Activated T-helper 17 cell treated with anti-CD3 and anti-CD28 coated beads, Interleukin-2, amount 50 U/mL, for 72 hours (primary cell): ENCODE measurements at regions not wholly inside any gene's neighbourhood (a gene's known extent, or its start where the extent isn't known, plus 50 kb on each side); places are given as distances from the start of the nearest gene placed in this dataset.
"Not testable (repeated sequence)": the region's sequence is repeated elsewhere in the genome, so short reads cannot be mapped to it uniquely, and the experiment has no call there.

Source experiments
- ATAC-seq: fragments of 150-1000 bp; cut with Tn5 transposase; replicated peaks from 2 replicates; pipeline ENCODE4 v1.10.0; 2021; ENCODE audit warnings: mild to moderate bottlenecking, moderate library complexity
- H3K27ac Mint-ChIP-seq: one replicate; pipeline ENCODE4 v1.8.0; 2022; ENCODE audit warnings: mixed read lengths
- H3K27me3 Mint-ChIP-seq: one replicate; pipeline ENCODE4 v1.8.0; 2022; ENCODE audit warnings: mixed read lengths
- H3K36me3 Mint-ChIP-seq: one replicate; pipeline ENCODE4 v1.8.0; 2022; ENCODE audit warnings: low read depth, mild to moderate bottlenecking, mixed read lengths
- H3K4me1 Mint-ChIP-seq: one replicate; pipeline ENCODE4 v1.8.0; 2022; ENCODE audit warnings: mixed read lengths
- H3K4me3 Mint-ChIP-seq: one replicate; pipeline ENCODE4 v1.8.0; 2022; ENCODE audit warnings: mild to moderate bottlenecking, mixed read lengths
- H3K9me3 Mint-ChIP-seq: one replicate; pipeline ENCODE4 v1.8.0; 2022; ENCODE audit warnings: mixed read lengths

GRCh38 chr2:192978395-192978794 is 783.7 kb upstream of the TMEFF2 start:
- H3K27me3 Mint-ChIP-seq, result no peaks in the 10 kb centered on the region
- no peak overlapping the region for H3K4me3 Mint-ChIP-seq
- H3K27ac Mint-ChIP-seq, result no peak overlapping the region
- no peak for ATAC-seq
- H3K4me1 Mint-ChIP-seq, result no peaks in the 10 kb centered on the region
- H3K9me3 Mint-ChIP-seq, result no peaks in the 10 kb centered on the region
- H3K36me3 Mint-ChIP-seq, result no peaks in the 10 kb centered on the region

DNA sequence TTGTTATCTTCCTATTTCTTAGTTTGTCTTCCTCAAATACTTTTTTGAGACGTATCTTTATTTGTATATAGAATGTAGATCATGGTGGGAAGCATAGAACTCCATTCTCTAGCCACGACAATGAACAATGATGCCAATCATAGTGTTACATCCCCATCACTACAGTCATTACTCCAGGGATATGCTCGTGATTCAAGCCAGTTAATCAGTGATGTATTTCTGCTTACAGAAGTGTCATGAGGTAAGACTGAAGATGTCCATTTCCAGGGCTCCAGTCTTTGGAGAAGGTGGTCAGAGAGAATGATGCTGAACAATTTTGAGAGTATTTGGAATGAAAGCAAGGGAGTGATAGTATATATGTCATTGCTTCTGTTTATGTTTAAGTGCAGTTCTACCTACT is 777.2 kb upstream of the TMEFF2 start:
- no peak for ATAC-seq
- Mint-ChIP-seq H3K36me3 (no peaks in the 10 kb centered on the region), H3K4me1 (no peaks in the 10 kb centered on the region), H3K4me3 (no peak overlapping the region), H3K9me3 (no peaks in the 10 kb centered on the region), H3K27me3 (no peaks in the 10 kb centered on the region), H3K27ac (no peak overlapping the region)

DNA sequence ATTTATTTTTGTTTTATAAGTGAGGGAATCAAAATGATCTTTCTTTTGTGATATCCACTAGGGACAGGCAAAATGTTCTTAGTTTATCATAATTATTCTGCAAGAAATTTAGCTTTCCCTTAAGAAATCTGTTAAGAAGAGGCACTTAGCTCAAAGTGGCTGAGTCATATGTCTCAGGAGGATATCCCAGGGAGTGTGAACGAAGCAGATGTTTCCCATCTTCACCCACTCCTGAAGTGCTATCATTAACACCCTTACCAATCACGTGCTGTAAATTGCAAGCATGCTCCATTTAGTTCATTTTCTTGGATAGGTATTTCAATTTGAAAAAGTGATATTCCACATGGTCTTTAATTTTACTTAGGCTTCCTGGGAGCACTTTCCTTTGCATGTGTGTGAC is 774.3 kb upstream of the TMEFF2 start:
- no peak overlapping the region for H3K27ac Mint-ChIP-seq
- no peak for ATAC-seq
- H3K36me3 Mint-ChIP-seq, result no peaks in the 10 kb centered on the region
- H3K4me3 Mint-ChIP-seq, result no peak overlapping the region
- H3K4me1 Mint-ChIP-seq, result no peaks in the 10 kb centered on the region
- H3K27me3 Mint-ChIP-seq, result no peaks in the 10 kb centered on the region
- H3K9me3 Mint-ChIP-seq, result no peaks in the 10 kb centered on the region

GRCh38 chr2:192960945-192961344 is 766.2 kb upstream of the TMEFF2 start:
- no peak overlapping the region for H3K27ac Mint-ChIP-seq

GRCh38 chr2:192958615-192959014 is 763.9 kb upstream of the TMEFF2 start:
- not testable (repeated sequence) for H3K36me3 Mint-ChIP-seq, H3K4me1 Mint-ChIP-seq, ATAC-seq, H3K9me3 Mint-ChIP-seq, H3K4me3 Mint-ChIP-seq, H3K27ac Mint-ChIP-seq, H3K27me3 Mint-ChIP-seq

More at GRCh38 chr2:192960945-192961344, 766.2 kb upstream of the TMEFF2 start:
- Mint-ChIP-seq H3K36me3 (no peaks in the 10 kb centered on the region), H3K4me1 (no peaks in the 10 kb centered on the region), H3K9me3 (no peaks in the 10 kb centered on the region), H3K27me3 (no peaks in the 10 kb centered on the region), H3K4me3 (no peak overlapping the region)
- no peak for ATAC-seq

- no peak overlapping the region for H3K27ac Mint-ChIP-seq
- H3K4me3 Mint-ChIP-seq, result no peak overlapping the region
- no peaks in the 10 kb centered on the region for H3K4me1 Mint-ChIP-seq
- no peaks in the 10 kb centered on the region for H3K36me3 Mint-ChIP-seq
- H3K9me3 Mint-ChIP-seq, result no peaks in the 10 kb centered on the region
- no peaks in the 10 kb centered on the region for H3K27me3 Mint-ChIP-seq
- ATAC-seq, result no peak
Measured at GRCh38 chr2:192957425-192957824, 762.7 kb upstream of the TMEFF2 start.

GRCh38 chr2:192953116-192953515 is 758.4 kb upstream of the TMEFF2 start:
- no peak overlapping the region for H3K27ac Mint-ChIP-seq
- no peaks in the 10 kb centered on the region for H3K4me1 Mint-ChIP-seq
- H3K4me3 Mint-ChIP-seq, result no peak overlapping the region
- no peaks in the 10 kb centered on the region for H3K36me3 Mint-ChIP-seq
- no peaks in the 10 kb centered on the region for H3K9me3 Mint-ChIP-seq
- no peak for ATAC-seq
- H3K27me3 Mint-ChIP-seq, result no peaks in the 10 kb centered on the region

DNA sequence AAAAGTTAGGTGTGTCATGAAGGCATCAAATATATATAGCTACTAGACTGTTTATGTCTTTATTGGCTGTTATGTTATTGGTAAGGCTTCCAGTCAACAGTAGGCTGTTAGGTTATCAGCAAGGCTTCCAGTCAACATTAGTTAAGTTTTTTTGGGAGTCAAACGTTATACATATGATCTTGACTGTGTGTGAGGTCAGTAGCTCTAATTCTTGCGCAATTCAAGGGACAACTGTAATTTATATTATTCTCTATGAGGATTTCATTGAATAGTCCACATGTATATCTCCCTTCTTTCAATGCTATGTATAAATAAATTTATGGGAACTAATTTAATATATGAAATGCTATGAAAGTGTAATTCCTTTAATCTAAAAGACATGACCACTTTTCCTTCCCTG is 757.5 kb upstream of the TMEFF2 start:
- Mint-ChIP-seq H3K27me3 (no peaks in the 10 kb centered on the region), H3K9me3 (no peaks in the 10 kb centered on the region), H3K27ac (no peak overlapping the region), H3K36me3 (no peaks in the 10 kb centered on the region), H3K4me3 (no peak overlapping the region), H3K4me1 (no peaks in the 10 kb centered on the region)
- ATAC-seq, result no peak

GRCh38 chr2:192948316-192948715 is 753.6 kb upstream of the TMEFF2 start:
- no peak for ATAC-seq
- H3K9me3 Mint-ChIP-seq, result no peaks in the 10 kb centered on the region
- no peaks in the 10 kb centered on the region for H3K4me1 Mint-ChIP-seq
- no peak overlapping the region for H3K27ac Mint-ChIP-seq
- no peaks in the 10 kb centered on the region for H3K36me3 Mint-ChIP-seq
- no peaks in the 10 kb centered on the region for H3K27me3 Mint-ChIP-seq
- no peak overlapping the region for H3K4me3 Mint-ChIP-seq

DNA sequence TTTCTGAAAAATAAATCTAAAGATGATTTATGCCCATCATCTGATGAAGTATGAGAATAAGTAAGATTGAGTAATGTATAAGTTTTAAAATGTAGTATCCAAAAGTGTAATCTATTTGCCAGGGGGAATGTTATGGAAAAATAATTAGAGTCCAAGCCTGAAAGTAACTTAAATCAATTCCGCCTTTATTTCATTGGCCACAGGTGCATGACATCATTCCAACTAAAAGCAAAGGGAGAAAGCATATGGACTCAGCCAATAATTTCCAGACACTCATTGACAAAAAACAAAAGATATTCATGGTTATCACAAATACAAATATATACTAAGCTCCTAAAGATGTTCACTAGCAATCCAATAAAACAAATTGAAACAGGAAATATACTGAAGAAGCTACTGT is 752.6 kb upstream of the TMEFF2 start:
- no peak for ATAC-seq
- Mint-ChIP-seq H3K4me1 (no peaks in the 10 kb centered on the region), H3K9me3 (no peaks in the 10 kb centered on the region), H3K27me3 (no peaks in the 10 kb centered on the region), H3K36me3 (no peaks in the 10 kb centered on the region), H3K4me3 (no peak overlapping the region), H3K27ac (no peak overlapping the region)

DNA sequence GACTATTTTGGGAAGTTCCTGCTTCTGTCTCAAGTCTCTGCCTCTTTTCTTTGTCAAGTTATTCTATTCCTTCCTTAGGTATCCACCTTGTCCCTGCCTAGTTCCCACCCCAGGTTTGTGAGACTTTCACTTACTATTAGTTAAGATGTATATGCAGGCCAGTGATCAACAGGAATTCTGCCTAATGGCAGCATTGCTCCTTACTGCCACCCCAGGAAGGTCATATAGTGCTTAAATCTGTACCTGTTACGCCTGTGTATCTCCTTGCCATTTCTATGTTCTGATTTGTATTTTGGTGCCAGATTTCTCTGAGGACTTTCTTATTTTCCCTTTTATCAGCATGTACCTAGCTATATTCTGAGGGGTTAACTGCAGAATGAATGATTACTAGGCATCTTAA is 746.0 kb upstream of the TMEFF2 start:
- no peak overlapping the region for H3K4me3 Mint-ChIP-seq
- no peaks in the 10 kb centered on the region for H3K36me3 Mint-ChIP-seq
- no peaks in the 10 kb centered on the region for H3K4me1 Mint-ChIP-seq
- H3K27ac Mint-ChIP-seq, result no peak overlapping the region
- no peaks in the 10 kb centered on the region for H3K27me3 Mint-ChIP-seq
- H3K9me3 Mint-ChIP-seq, result peaks cover 3% of the 10 kb centered on the region
- no peak for ATAC-seq

- Mint-ChIP-seq H3K27me3 (no peaks in the 10 kb centered on the region), H3K36me3 (no peaks in the 10 kb centered on the region), H3K4me1 (no peaks in the 10 kb centered on the region), H3K9me3 (peaks cover 10% of the 10 kb centered on the region), H3K4me3 (no peak overlapping the region), H3K27ac (no peak overlapping the region)
- no peak for ATAC-seq
Measured at GRCh38 chr2:192932376-192932775, 737.6 kb upstream of the TMEFF2 start.

DNA sequence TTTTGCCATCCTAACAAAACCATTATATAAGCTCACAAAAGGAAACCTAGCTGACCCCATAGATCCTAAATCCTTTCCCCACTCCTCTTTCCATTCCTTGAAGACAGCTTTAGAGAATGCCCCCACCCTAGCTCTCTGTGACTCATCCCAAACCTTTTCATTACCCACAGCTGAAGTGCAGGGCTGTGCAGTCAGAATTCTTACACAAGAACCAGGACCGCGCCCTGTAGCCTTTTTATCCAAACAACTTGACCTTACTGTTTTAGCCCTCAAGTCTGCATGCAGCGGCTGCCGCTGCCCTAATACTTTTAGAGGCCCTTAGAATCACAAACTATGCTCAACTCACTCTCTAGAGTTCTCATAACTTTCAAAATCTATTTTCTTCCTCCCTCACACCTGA is 726.9 kb upstream of the TMEFF2 start:
- not testable (repeated sequence) for H3K9me3 Mint-ChIP-seq, H3K4me3 Mint-ChIP-seq, H3K27ac Mint-ChIP-seq, H3K27me3 Mint-ChIP-seq, ATAC-seq, H3K36me3 Mint-ChIP-seq, H3K4me1 Mint-ChIP-seq

- no peaks in the 10 kb centered on the region for H3K4me1 Mint-ChIP-seq
- no peak overlapping the region for H3K4me3 Mint-ChIP-seq
- H3K9me3 Mint-ChIP-seq, result peaks cover 5% of the 10 kb centered on the region
- no peak for ATAC-seq
- H3K27me3 Mint-ChIP-seq, result no peaks in the 10 kb centered on the region
- H3K36me3 Mint-ChIP-seq, result no peaks in the 10 kb centered on the region
- H3K27ac Mint-ChIP-seq, result no peak overlapping the region
Measured at GRCh38 chr2:192901446-192901845, 706.7 kb upstream of the TMEFF2 start.

DNA sequence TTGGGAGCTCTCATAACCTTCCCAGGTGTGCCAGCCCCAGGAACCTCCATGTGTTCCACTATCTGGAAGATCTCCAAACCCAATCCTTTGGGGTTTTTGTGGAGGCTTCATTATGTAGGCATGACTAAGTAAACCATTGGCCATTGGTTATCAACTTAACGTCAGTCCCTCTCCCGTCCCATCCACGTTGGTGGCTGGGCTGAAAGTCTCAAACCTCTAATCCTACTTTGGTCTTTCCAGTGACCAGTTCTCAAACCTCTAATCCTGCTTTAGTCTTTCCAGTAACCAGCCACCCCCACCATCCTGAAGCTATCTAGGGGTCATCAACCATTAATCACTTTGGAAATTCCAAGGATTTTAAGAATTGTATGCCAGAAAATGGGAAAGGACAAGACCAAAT is 704.7 kb upstream of the TMEFF2 start:
- peaks cover 6% of the 10 kb centered on the region for H3K9me3 Mint-ChIP-seq
- no peak for ATAC-seq
- no peaks in the 10 kb centered on the region for H3K4me1 Mint-ChIP-seq
- no peak overlapping the region for H3K27ac Mint-ChIP-seq
- no peaks in the 10 kb centered on the region for H3K36me3 Mint-ChIP-seq
- H3K4me3 Mint-ChIP-seq, result no peak overlapping the region
- H3K27me3 Mint-ChIP-seq, result no peaks in the 10 kb centered on the region

DNA sequence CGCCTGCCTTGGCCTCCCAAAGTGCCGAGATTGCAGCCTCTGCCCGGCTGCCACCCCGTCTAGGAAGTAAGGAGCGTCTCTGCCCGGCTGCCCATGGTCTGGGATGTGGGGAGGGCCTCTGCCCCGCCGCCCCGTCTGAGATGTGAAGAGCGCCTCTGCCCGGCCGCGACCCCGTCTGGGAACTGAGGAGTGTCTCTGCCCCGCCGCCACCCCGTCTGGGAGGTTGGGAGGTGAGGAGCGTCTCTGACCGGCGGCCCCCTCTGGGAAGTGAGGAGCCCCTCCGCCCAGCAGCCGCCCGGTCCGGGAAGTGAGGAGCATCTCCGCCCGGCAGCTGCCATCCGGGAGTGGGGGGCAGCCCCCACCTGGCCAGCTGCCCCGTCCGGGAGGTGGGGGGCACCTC is 699.2 kb upstream of the TMEFF2 start:
- H3K27me3 Mint-ChIP-seq, H3K36me3 Mint-ChIP-seq, H3K4me3 Mint-ChIP-seq, H3K9me3 Mint-ChIP-seq, ATAC-seq, H3K27ac Mint-ChIP-seq, H3K4me1 Mint-ChIP-seq: not testable (repeated sequence)
